OCI-LY7 (cell line): ENCODE measurements at regions not wholly inside any gene's neighbourhood (a gene's known extent, or its start where the extent isn't known, plus 50 kb on each side); places are given as distances from the start of the nearest gene placed in this dataset.

ENCODE experiments used
- BruUV-seq: library from RNA; stranded (reverse); fragments of 400-500 nt; replicated peaks from 2 replicates; lab custom pipeline; 2021; lab: Mats Ljungman, UMichigan
- CTCF ChIA-PET: fragments of 300-600 bp; sonication (Branson Sonifier 250); formaldehyde crosslinking; loops from one replicate; lab custom pipeline; 2022; ENCODE audit warnings: antibody characterized with exemption; ENCODE audit not compliant: unreplicated experiment; lab: Charles Lee
- POLR2A ChIA-PET: fragments of 300-600 bp; sonication (Branson Sonifier 250); formaldehyde crosslinking; loops from one replicate; lab custom pipeline; 2022; ENCODE audit warnings: antibody characterized with exemption; lab: Charles Lee
- DNase-seq: peaks from one replicate; pipeline ENCODE4 v3.0.0-alpha.2; 2015; ENCODE audit warnings: low spot score
- H2AFZ ChIP-seq: fragments of 200-600 bp; sonication (generic), shearing (Covaris generic); 2 replicates; pipeline ENCODE4 v1.6.1; 2014; ENCODE audit warnings: mild to moderate bottlenecking, antibody characterized with exemption, low read length, moderate library complexity
- H3K27ac ChIP-seq: fragments of 200-600 bp; sonication (generic); 2 replicates; pipeline ENCODE4 v1.5.1; 2014; ENCODE audit warnings: mixed run types, low read depth, mild to moderate bottlenecking, moderate library complexity, low read length, inconsistent platforms; ENCODE audit not compliant: poor library complexity, severe bottlenecking
- H3K36me3 ChIP-seq: fragments of 200-600 bp; sonication (generic); 2 replicates; pipeline ENCODE4 v1.6.1; 2014; ENCODE audit warnings: mild to moderate bottlenecking, antibody characterized with exemption, low read length, moderate library complexity, mixed read lengths; ENCODE audit not compliant: insufficient read depth
- H3K4me1 ChIP-seq: fragments of 200-600 bp; sonication (generic); 2 replicates; pipeline ENCODE4 v1.5.1; 2014; ENCODE audit warnings: mild to moderate bottlenecking, low read length; ENCODE audit not compliant: insufficient read depth, poor library complexity, severe bottlenecking
- H3K4me2 ChIP-seq: fragments of 200-600 bp; sonication (generic); 2 replicates; pipeline ENCODE4 v1.6.1; 2014; ENCODE audit warnings: mild to moderate bottlenecking, low read length
- H3K4me3 ChIP-seq: fragments of 200-600 bp; sonication (generic); 2 replicates; pipeline ENCODE4 v1.5.1; 2014; ENCODE audit warnings: mild to moderate bottlenecking, low read depth, low read length; ENCODE audit not compliant: poor library complexity, severe bottlenecking
- H3K79me2 ChIP-seq: fragments of 200-600 bp; sonication (generic); 2 replicates; pipeline ENCODE4 v1.6.1; 2016; ENCODE audit warnings: low read depth, mild to moderate bottlenecking, low read length, moderate library complexity, mixed read lengths; ENCODE audit not compliant: insufficient read depth
- H3K9me2 ChIP-seq: fragments of 200-600 bp; sonication (generic); 2 replicates; pipeline ENCODE4 v1.6.1; 2016; ENCODE audit warnings: mild to moderate bottlenecking, low read length, mixed read lengths; ENCODE audit not compliant: insufficient read depth
- H3K9me3 ChIP-seq: fragments of 200-600 bp; sonication (generic); 2 replicates; pipeline ENCODE4 v1.6.1; 2014; ENCODE audit warnings: mild to moderate bottlenecking, mixed run types, low read length, mixed read lengths
- H4K20me1 ChIP-seq: fragments of 200-600 bp; sonication (generic); 2 replicates; pipeline ENCODE4 v1.6.1; 2014; ENCODE audit warnings: mild to moderate bottlenecking, antibody characterized with exemption, low read length, moderate library complexity, mixed read lengths; ENCODE audit not compliant: insufficient read depth
- EZH2phosphoT487 ChIP-seq: fragments of 200-600 bp; sonication (generic); IDR thresholded peaks from 2 replicates; pipeline ENCODE4 v1.6.1; 2018; ENCODE audit warnings: low read depth, borderline replicate concordance, mild to moderate bottlenecking, mixed run types, antibody characterized with exemption, low read length, moderate library complexity, mixed read lengths
- intact Hi-C: fragments of 100-400 bp; cut with micrococcal nuclease; formaldehyde crosslinking; loops from one replicate; pipeline ENCODE4 v1.10.0; 2022; ENCODE audit not compliant: unreplicated experiment
- TF ChIP-seq, protein P1 (sequence below): fragments of 200-600 bp; sonication (generic); conservative IDR thresholded peaks from 2 replicates; pipeline ENCODE4 v1.5.1; 2014; ENCODE audit warnings: mild to moderate bottlenecking, antibody characterized with exemption, low read length, moderate library complexity, mixed read lengths

DNA sequence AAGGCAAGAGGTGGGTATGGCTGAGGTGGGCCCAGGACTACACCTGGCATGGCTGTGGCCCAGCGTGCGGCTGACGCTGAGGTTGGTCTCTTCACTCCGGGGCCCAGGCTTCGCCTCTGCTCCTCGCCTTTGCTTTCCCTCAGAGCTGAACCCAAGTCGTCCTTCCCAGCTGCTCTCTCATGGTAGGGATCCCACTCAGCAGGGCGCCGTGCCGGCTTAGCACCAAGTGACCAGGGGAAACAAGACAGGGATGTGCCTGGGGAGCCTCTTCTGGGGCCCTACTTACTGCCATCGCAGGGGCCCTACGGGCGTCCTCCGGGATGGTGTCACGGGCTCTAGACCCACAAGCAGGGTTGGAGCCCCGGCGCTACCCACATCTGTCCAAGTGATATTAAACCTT lies 138.1 kb upstream of the ALKAL2 start:
- H3K9me3 ChIP-seq = no peaks in the 10 kb centered on the region
- H3K79me2 ChIP-seq = no peaks in the 10 kb centered on the region
- no TSS peak for BruUV-seq
- no peak overlapping the region for H3K27ac ChIP-seq
- H3K36me3 ChIP-seq = no peaks in the 10 kb centered on the region
- H3K4me3 ChIP-seq = no peak overlapping the region
- intact Hi-C loops = no loop called here
- H3K4me2 ChIP-seq = no peak overlapping the region
- ChIA-PET POLR2A (no interaction called here), CTCF (no interaction called here)
- no peak for DNase-seq
- no peaks in the 10 kb centered on the region for H4K20me1 ChIP-seq
- no peak overlapping the region for H2AFZ ChIP-seq
- no peaks in the 10 kb centered on the region for H3K4me1 ChIP-seq
- H3K9me2 ChIP-seq = no peaks in the 10 kb centered on the region
- no peak for TF ChIP-seq EZH2phosphoT487
- TF ChIP-seq, protein P1, sequence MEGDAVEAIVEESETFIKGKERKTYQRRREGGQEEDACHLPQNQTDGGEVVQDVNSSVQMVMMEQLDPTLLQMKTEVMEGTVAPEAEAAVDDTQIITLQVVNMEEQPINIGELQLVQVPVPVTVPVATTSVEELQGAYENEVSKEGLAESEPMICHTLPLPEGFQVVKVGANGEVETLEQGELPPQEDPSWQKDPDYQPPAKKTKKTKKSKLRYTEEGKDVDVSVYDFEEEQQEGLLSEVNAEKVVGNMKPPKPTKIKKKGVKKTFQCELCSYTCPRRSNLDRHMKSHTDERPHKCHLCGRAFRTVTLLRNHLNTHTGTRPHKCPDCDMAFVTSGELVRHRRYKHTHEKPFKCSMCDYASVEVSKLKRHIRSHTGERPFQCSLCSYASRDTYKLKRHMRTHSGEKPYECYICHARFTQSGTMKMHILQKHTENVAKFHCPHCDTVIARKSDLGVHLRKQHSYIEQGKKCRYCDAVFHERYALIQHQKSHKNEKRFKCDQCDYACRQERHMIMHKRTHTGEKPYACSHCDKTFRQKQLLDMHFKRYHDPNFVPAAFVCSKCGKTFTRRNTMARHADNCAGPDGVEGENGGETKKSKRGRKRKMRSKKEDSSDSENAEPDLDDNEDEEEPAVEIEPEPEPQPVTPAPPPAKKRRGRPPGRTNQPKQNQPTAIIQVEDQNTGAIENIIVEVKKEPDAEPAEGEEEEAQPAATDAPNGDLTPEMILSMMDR = no peak

DNA sequence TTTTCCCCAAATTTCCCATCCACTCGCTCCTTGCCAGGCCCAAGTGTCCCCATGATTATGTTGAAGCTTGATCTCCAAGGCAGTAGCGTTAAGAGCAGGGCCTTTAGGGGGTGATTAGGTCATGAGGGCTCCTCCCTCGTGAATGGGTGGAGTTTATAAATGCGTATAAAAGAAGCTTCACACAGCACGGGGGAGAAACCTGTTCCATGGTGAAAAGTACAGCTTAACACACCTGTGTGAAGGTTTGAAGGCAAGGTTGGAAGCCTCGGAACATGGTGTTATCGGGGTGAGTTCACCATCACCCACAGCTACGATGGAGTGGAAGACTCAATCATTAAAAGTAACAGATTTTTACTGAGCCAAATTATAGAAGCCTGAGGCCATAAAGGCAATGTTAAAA lies 137.4 kb upstream of the ALKAL2 start:
- POLR2A ChIA-PET = interaction anchor here (0.7 kb wide), 1 partner anchor 509 kb away, joined by 3 read pairs; no protein-coding TSS in a partner anchor
- Histone ChIP-seq H3K36me3 (no peaks in the 10 kb centered on the region), H3K9me3 (no peaks in the 10 kb centered on the region), H4K20me1 (no peaks in the 10 kb centered on the region), H3K79me2 (no peaks in the 10 kb centered on the region), H3K4me2 (no peak overlapping the region), H3K4me1 (no peaks in the 10 kb centered on the region), H3K9me2 (no peaks in the 10 kb centered on the region), H2AFZ (no peak overlapping the region), H3K4me3 (no peak overlapping the region), H3K27ac (no peak overlapping the region)
- TF ChIP-seq, protein P1 = no peak
- TF ChIP-seq EZH2phosphoT487 = no peak
- CTCF ChIA-PET = no interaction called here
- intact Hi-C loops = no loop called here
- no TSS peak for BruUV-seq
- DNase-seq = no peak

DNA sequence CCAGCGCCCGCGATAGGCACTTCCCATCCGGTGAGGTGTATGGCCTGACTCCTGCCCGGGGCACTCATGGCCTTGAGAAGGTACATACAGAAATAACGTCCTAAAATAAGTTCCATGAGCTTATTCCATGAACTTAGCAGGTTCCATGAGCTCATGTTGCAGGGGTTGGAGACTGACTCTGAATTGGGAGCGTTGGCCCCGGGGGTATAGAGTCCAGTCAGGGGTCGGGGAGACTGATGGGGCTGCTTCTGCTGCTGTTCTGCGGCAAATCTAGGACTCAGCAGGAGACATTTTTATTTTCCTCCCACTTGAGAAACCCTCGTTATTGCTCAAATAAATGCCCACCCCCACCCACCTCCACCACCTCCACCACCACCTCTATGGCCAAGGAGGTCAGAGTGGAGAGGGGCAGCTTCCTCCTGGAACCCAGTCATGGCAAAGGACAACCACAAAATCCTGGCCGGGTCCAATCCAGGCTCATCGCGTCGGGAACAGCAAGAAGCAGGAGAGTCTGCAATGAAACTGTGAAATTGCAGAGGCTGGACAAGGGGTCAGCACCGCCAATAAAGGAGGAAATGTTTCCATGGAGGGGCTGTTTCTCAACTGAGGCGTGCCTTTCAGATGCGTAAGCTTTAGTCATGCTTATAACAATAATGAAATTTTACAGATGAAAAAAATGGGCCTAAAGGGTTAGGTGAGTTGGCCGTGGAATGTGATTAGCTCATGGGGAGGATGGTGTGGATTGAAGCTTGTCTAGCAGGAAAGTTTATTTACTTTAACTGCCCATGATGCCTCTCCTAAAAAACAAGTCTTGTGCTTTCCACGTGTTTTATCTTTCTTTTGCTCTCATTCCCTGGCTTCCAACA lies 136.6 kb upstream of the ALKAL2 start:
- H3K4me1 ChIP-seq = no peaks in the 10 kb centered on the region
- no peaks in the 10 kb centered on the region for H3K36me3 ChIP-seq
- H3K9me3 ChIP-seq = no peaks in the 10 kb centered on the region
- H3K4me3 ChIP-seq = no peak overlapping the region
- H3K4me2 ChIP-seq = no peak overlapping the region
- H3K27ac ChIP-seq = no peak overlapping the region
- intact Hi-C loops = no loop called here
- no peak for DNase-seq
- no TSS peak for BruUV-seq
- H3K9me2 ChIP-seq = no peaks in the 10 kb centered on the region
- H4K20me1 ChIP-seq = no peaks in the 10 kb centered on the region
- no peak for TF ChIP-seq EZH2phosphoT487
- TF ChIP-seq, protein P1 = no peak
- CTCF ChIA-PET = no interaction called here
- H3K79me2 ChIP-seq = no peaks in the 10 kb centered on the region
- POLR2A ChIA-PET = interaction anchor here (0.7 kb wide), 1 partner anchor 510 kb away, joined by 3 read pairs; no protein-coding TSS in a partner anchor
- no peak overlapping the region for H2AFZ ChIP-seq
